ENCODE measurements at regions not wholly inside any gene's neighbourhood (a gene's known extent, or its start where the extent isn't known, plus 50 kb on each side); places are given as distances from the start of the nearest gene placed in this dataset.

DNA sequence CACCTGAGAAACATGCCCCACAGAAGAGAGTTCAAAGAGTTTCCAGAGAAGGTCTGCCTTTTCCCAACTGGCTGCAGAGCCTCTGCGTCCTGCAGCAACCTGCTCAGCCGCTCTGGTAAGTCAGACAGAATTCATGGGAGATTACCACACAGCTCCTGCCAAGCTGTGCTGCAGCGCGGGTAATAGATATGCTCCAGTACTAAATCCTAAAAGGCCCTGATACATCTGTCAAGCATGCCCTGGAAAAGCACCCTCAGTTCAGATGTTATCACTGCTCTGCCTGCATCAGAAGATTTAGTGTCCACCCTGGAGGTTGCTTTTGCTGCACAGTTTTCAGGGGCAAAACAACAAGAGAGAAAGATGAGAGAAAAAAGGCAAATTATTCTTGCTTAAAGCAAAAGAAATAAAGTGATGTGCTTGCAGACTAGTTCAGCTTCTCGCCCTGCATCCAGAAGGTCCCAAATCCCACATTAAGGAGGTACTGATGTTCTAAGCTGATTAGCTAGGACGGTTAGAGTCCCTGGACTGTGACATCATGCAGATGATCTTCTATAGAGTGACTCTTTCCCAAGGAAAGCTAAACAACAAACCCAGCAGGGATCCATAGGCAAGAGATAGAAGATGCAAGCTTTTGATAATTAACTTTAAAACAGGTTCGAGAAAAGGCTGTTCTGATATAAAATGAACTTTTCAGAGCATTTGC, 488.6 kb downstream of the BCL11A start:
- FAIRE-seq (no peak), DNase-seq (ENCODE audit: low spot score) (no peak)

DNA sequence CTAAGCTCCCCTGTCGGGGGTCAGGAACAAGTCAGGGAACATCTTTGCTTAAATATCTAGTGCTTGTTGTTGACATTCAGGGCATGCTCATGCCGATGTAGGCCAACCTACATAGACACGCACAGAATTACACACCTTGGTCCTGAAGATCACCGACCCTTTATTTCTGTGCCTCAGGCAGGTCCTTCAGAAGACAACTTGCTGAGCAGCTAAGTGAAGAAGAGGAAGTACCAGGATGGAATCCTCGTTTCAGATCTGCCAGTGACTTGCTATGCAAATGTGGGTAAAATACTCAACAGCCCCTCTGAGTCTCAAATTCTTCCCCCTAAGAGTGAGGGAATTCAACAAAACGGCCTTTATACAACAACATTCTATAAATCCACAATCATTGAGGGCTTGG, 494.7 kb downstream of the BCL11A start:
- FAIRE-seq (no peak), DNase-seq (ENCODE audit: low spot score) (no peak)

- FAIRE-seq (no peak), DNase-seq (ENCODE audit: low spot score) (no peak)
These were observed 498.7 kb downstream of the BCL11A start for GRCh38 chr2:60054571-60055340.

DNA sequence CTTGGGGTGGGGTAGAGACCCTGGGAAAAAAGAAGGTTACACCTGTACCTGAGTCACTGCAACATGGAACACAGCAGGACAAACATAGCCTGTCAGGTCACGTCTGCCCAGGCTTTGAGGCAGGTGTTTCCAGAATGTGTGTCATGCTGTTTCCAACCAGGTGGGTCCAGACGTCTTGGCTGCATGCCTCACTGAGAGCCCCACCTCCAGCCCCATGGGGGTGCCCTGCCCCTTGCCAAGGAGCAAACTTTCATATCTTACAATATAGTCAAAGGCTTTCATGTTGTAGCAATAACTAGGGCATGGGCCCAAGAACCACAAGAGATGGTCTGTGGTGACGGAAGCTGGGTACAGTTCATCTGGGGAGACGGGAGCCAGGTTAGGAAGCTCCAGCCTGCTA, 499.7 kb downstream of the BCL11A start:
- DNase-seq (ENCODE audit: low spot score): no peak
- FAIRE-seq: no peak

DNA sequence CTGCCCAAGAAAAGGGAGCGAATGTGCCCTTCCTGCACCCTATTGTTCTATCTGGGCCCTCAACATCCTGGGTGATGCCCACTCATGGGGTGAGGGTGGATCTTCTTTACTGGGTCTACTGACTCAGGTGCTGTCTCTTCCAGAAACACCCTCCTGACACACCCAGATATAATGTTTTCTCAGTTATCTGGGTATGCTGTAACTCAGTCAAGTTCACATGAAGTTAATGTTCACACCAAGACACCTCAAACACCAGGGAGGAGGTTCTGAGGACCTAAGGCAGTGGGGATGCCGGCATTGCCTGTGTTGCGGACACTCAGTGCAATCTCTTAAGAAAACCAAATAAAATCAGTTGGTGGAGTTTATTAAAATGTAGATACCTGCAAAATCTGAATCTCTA, 500.9 kb downstream of the BCL11A start:
- no peak for FAIRE-seq
- no peak for DNase-seq (ENCODE audit: low spot score)

DNA sequence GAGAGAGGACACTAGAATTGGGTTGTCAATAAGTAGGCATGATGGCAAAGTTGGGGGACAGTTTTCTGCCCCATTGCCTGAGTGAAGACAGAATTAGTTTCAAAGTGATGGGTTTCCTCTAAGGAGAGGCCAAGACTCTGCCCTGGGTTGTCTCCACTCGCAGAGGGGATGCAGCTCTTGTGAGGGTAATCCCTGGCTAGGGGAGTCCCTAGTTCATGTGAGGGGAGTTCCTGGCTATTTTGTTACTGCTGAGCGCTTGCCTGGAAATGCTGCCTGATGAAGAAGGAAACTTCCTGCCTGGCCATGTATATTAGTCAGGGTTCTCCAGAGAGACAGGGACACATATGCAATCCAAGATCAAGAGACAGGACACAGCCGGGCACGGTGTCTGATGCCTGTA, 501.5 kb downstream of the BCL11A start:
- DNase-seq (ENCODE audit: low spot score) (no peak), FAIRE-seq (no peak)

DNA sequence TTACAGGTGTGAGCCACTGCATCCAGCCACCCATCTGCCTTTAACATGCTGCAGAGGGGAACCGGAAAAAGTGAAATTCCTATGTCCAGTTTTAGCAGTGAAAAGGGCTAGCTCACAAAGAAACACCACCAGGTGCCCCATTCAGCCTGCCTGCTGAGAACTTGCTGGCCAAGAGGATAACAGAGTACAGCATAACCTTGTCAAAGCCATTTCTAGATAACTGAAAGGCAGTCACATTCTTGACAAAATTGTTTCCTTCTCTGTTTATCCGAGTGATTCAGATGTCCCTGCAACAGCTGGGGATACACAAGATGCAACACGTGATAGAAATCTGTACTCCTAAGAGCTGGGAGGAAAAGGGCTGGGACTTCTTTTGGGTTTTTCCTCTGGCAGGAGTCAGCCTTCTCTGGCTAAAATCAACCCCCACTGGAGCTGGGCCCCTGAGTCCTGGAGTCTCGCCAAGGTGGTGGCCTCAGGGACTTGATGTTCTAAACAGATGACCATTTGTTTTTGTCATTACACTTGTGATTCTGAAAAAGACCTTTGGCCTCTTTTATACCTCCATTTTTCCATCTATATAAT, 505.4 kb downstream of the BCL11A start:
- FAIRE-seq (no peak), DNase-seq (ENCODE audit: low spot score) (no peak)

- FAIRE-seq (no peak), DNase-seq (ENCODE audit: low spot score) (no peak)
These were observed 506.1 kb downstream of the BCL11A start for GRCh38 chr2:60047347-60047746.

GRCh38 chr2:60046529-60046928, 506.9 kb downstream of the BCL11A start:
- no peak for FAIRE-seq
- no peak for DNase-seq (ENCODE audit: low spot score)

DNA sequence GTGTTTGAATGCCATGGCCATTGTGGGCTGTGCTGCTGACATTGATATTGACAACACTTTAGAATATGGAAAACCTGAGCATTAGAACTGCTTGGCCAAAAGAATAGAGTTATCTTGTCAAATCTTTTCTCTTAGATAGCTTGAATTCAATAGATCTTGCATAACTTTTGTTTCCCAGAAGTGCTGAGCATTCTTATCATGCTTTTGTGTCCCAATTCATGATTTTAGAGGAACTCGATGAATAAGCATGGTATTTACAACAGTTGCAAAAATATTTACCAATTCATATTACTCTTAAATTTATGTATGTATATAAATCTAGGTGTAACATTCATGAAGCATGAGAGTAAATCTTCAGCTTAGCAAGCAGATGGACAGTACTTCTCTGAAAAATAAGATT, 508.0 kb downstream of the BCL11A start:
- FAIRE-seq (no peak), DNase-seq (ENCODE audit: low spot score) (no peak)

DNA sequence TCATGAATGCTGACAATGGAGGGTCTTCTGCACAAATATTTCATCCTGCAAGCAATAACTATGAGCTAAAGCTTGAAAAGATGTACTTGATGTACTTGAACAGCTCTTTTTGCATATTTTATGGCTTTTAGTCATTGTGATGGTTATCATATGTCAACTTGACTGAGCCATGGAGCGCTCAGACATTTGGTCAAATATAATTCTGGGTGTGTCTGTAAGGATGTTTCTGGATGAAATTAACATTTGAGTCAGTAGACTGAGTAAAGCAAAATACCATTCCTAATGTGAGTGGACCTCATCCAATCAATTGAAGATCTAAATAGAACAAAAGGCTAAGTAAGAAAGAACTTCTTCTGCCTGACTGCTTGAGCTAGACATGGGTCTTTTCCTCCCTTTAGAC, 509.0 kb downstream of the BCL11A start:
- no peak for FAIRE-seq

DNA sequence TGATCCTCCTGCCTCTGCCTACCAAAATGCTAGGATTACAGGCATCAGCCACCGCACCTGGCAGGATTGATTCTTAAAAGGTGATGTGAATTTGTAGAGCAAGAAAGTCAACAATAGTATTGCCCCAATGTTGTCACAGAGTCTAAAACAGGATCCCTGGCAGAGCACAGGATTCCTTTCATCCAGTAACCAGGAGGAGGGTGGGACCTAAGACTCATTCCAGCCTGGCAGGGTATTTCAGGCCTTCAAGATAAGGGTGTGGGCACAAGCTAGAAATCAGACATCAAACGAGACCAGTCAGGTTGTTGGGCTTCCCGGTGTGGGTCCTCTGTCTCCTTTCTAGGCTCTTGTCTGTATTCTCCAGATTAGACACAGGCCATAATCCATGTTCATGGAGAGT, 511.4 kb downstream of the BCL11A start:
- no peak for FAIRE-seq
- DNase-seq (ENCODE audit: low spot score): no peak

More for the DNA sequence above, 509.0 kb downstream of the BCL11A start:
- no peak for DNase-seq (ENCODE audit: low spot score)

DNA sequence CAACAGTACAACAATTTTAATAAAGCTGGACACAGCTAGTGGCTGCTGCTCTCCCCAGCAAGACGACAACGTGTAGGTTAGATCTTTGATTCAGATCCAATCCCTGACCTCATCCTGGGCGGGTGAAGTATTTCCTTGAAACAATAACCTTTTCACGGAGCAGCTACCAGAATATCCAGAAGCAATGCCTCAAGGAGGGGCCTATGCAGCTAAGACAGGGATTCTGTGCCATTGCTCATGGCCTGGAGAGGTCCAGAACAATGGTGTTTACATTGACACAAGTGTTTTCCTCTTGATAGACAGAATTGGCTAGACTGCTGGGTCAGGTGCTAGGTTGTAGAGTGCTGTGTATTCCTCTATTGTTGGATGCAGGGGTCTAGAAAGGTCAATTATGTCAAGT, 520.1 kb downstream of the BCL11A start:
- FAIRE-seq (no peak), DNase-seq (ENCODE audit: low spot score) (no peak)

GRCh38 chr2:60029566-60029883, 523.9 kb downstream of the BCL11A start:
- DNase-seq (ENCODE audit: low spot score) (no peak), FAIRE-seq (no peak)

- FAIRE-seq (no peak), DNase-seq (ENCODE audit: low spot score) (no peak)
These were observed 524.4 kb downstream of the BCL11A start for GRCh38 chr2:60028849-60029565.

DNA sequence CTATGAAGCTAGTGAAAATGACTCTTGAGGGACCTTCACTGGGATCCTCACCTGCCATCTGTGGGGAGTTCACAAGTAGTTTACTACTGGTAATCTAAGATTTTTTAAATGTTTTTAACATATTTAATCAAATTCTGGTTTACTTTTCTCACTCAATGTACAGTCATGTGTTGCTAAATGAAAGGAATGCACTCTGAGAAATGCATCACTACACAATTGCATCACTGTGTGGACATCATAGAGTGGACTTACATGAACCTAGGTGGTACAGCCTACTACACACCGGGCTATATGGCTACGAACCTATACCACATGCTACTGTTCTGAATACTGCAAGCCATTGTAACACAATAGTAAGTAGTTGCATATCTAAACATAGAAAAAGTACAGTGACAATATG, 528.0 kb downstream of the BCL11A start:
- DNase-seq (ENCODE audit: low spot score) (no peak), FAIRE-seq (no peak)

- DNase-seq (ENCODE audit: low spot score): no peak
These were observed 530.0 kb downstream of the BCL11A start for GRCh38 chr2:60023256-60023985.

GRCh38 chr2:60007671-60008070, 545.8 kb downstream of the BCL11A start:
- FAIRE-seq: no peak

More at GRCh38 chr2:60023256-60023985, 530.0 kb downstream of the BCL11A start:
- no peak for FAIRE-seq

DNA sequence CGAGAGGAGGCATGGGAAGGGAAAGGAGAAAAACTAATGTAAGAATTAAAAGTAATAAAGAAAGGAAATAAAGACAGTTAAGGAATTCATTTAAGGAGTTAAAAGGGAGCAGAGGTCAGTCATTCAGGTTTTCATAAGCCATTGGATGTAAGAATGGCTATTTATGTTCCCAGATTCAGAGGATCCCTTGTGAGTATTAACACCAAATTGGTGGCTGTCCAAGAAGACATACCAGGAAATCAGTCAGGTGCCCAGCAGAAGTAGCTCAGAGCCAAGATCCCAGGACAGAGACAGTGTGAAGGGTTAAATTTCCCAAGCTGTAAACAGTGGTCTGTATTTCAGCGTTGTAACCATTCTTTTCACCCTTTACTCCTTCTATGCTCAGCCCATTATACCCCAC, 550.4 kb downstream of the BCL11A start:
- DNase-seq (ENCODE audit: low spot score) (no peak), FAIRE-seq (no peak)

More at GRCh38 chr2:60007671-60008070, 545.8 kb downstream of the BCL11A start:
- DNase-seq (ENCODE audit: low spot score): no peak

DNA sequence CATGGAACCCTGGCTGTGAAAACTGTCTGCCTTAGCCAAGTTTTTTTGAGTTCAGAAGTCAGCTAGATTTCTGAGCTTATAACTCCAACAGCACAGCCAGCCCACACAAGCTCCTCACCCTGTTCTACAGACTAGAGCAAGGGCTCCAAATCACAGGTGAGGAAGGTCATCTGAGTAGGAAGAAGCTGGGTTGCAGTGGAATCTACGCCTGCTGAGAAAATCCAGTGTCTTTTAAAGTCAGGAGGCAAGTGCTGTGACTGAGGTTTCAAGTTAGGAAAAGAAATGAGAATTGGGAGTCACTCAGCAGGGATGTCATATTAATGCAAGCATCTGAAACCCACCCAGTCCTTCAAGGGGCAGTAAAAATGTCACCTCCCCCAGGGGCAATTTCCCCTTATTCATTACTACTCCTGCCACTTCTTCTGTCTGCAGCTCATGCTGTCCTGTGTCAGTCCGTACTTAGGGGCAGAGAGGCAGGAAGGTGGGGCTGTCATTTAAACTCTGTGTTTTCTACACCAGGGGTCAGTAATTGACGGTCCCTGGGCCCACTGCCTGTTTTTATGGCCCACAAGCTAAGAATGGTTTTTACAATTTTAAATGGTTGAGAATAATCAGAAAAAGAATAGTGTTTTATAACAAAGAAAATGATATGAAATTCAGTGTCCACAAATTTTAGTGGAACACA, 551.1 kb downstream of the BCL11A start:
- DNase-seq (ENCODE audit: low spot score) (no peak), FAIRE-seq (no peak)

DNA sequence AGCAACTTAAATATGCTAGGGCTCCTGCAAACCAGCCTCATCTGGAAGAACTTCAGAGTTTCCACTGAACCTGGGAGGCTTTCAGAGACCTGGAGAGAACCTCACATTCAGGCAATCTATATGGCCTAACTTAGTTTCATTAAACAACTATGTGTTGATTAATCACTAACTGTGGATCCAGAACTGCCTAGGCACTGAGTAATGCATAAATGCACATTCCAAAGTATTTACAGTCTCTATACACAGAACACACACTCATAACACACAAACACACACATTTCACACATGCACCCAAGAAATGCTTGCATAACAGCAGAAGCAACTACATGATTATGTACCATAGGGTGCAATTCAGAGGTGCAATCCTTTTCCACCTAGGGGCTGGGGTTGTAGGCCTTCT, 552.8 kb downstream of the BCL11A start:
- no peak for DNase-seq (ENCODE audit: low spot score)
- no peak for FAIRE-seq
